Neural crest cell (in vitro differentiated cells): ENCODE measurements at regions not wholly inside any gene's neighbourhood (a gene's known extent, or its start where the extent isn't known, plus 50 kb on each side); places are given as distances from the start of the nearest gene placed in this dataset.

Source experiments
- DNase-seq: peaks from one replicate; pipeline ENCODE4 v3.0.0; 2021; ENCODE audit warnings: low read depth, mixed read lengths, low spot score
- H3K27ac Mint-ChIP-seq: one replicate; pipeline ENCODE4 v1.8.0; 2021; ENCODE audit warnings: mild to moderate bottlenecking, mixed read lengths; ENCODE audit not compliant: unreplicated experiment
- H3K27me3 Mint-ChIP-seq: 2 replicates; pipeline ENCODE4 v1.8.0; 2021; ENCODE audit warnings: low read depth, mild to moderate bottlenecking, mixed read lengths
- H3K36me3 Mint-ChIP-seq: 2 replicates; pipeline ENCODE4 v1.8.0; 2021; ENCODE audit warnings: low read depth, mild to moderate bottlenecking, mixed read lengths
- H3K4me1 Mint-ChIP-seq: 2 replicates; pipeline ENCODE4 v1.8.0; 2021; ENCODE audit warnings: mixed read lengths
- H3K4me3 Mint-ChIP-seq: one replicate; pipeline ENCODE4 v1.8.0; 2021; ENCODE audit warnings: mild to moderate bottlenecking, mixed read lengths
- H3K9me3 Mint-ChIP-seq: 2 replicates; pipeline ENCODE4 v1.8.0; 2021; ENCODE audit warnings: mixed read lengths
- CTCF ChIP-seq: fragments of 200-600 bp; sonication (generic); conservative IDR thresholded peaks from 2 replicates; pipeline ENCODE4 v1.5.0; 2021; ENCODE audit warnings: antibody characterized with exemption, mild to moderate bottlenecking

GRCh38 chr11:134554106-134554505 lies 142.1 kb upstream of the B3GAT1 start:
- Mint-ChIP-seq H3K4me1 (no peaks in the 10 kb centered on the region), H3K27ac (no peak overlapping the region), H3K36me3 (no peaks in the 10 kb centered on the region), H3K27me3 (peaks cover 15% of the 10 kb centered on the region), H3K4me3 (no peak overlapping the region), H3K9me3 (peaks cover 3% of the 10 kb centered on the region)
- DNase-seq = no peak
- no peak for TF ChIP-seq CTCF

GRCh38 chr11:134552749-134553148 lies 140.7 kb upstream of the B3GAT1 start:
- H3K4me1 Mint-ChIP-seq = no peaks in the 10 kb centered on the region
- no peak overlapping the region for H3K4me3 Mint-ChIP-seq
- H3K27ac Mint-ChIP-seq = no peak overlapping the region
- peaks cover 3% of the 10 kb centered on the region for H3K9me3 Mint-ChIP-seq
- no peak for DNase-seq
- H3K27me3 Mint-ChIP-seq = peaks cover 18% of the 10 kb centered on the region
- no peaks in the 10 kb centered on the region for H3K36me3 Mint-ChIP-seq
- TF ChIP-seq CTCF = no peak

- no peaks in the 10 kb centered on the region for H3K36me3 Mint-ChIP-seq
- no peak overlapping the region for H3K27ac Mint-ChIP-seq
- no peak overlapping the region for H3K4me3 Mint-ChIP-seq
- peaks cover 4% of the 10 kb centered on the region for H3K27me3 Mint-ChIP-seq
- no peak for DNase-seq
- TF ChIP-seq CTCF = no peak
- peaks cover 5% of the 10 kb centered on the region for H3K4me1 Mint-ChIP-seq
- peaks cover 3% of the 10 kb centered on the region for H3K9me3 Mint-ChIP-seq
Observed at GRCh38 chr11:134545521-134545920, 133.5 kb upstream of the B3GAT1 start.

GRCh38 chr11:134544095-134544815 lies 132.2 kb upstream of the B3GAT1 start:
- Mint-ChIP-seq H3K9me3 (no peaks in the 10 kb centered on the region), H3K27me3 (peaks cover 4% of the 10 kb centered on the region), H3K36me3 (no peaks in the 10 kb centered on the region), H3K4me3 (no peak overlapping the region), H3K4me1 (peaks cover 10% of the 10 kb centered on the region), H3K27ac (no peak overlapping the region)
- TF ChIP-seq CTCF = no peak
- DNase-seq = no peak

- no peak for TF ChIP-seq CTCF
- Mint-ChIP-seq H3K4me1 (peaks cover 16% of the 10 kb centered on the region), H3K27ac (no peak overlapping the region), H3K36me3 (no peaks in the 10 kb centered on the region), H3K9me3 (no peaks in the 10 kb centered on the region), H3K27me3 (peaks cover 4% of the 10 kb centered on the region), H3K4me3 (no peak overlapping the region)
- no peak for DNase-seq
Observed at GRCh38 chr11:134543645-134544044, 131.6 kb upstream of the B3GAT1 start.
